H9 (cell line): ENCODE measurements at regions not wholly inside any gene's neighbourhood (a gene's known extent, or its start where the extent isn't known, plus 50 kb on each side); places are given as distances from the start of the nearest gene placed in this dataset.
A peak's percentile ranks its signal among the peaks of the same experiment; 100 is the strongest.

ENCODE experiments used
- DNase-seq: peaks from one replicate; pipeline ENCODE4 v3.0.0-alpha.2; 2017
- H2AFZ ChIP-seq: one replicate; pipeline ENCODE4 v1.6.1; 2013; ENCODE audit warnings: mild to moderate bottlenecking, low read length, control low read depth, moderate library complexity
- H2AK5ac ChIP-seq: 2 replicates; pipeline ENCODE4 v1.6.1; 2013; ENCODE audit warnings: low read length, control low read depth, mixed read lengths; ENCODE audit not compliant: insufficient read length
- H2BK120ac ChIP-seq: one replicate; pipeline ENCODE4 v1.6.1; 2013; ENCODE audit warnings: low read depth, mild to moderate bottlenecking, low read length, control low read depth, inconsistent platforms; ENCODE audit not compliant: poor library complexity, severe bottlenecking
- H2BK12ac ChIP-seq: 2 replicates; pipeline ENCODE4 v1.6.1; 2013; ENCODE audit warnings: low read length, control low read depth, mixed read lengths, low read depth; ENCODE audit not compliant: insufficient read length
- H2BK15ac ChIP-seq: 2 replicates; pipeline ENCODE4 v1.6.1; 2013; ENCODE audit warnings: low read depth, low read length, control low read depth
- H2BK20ac ChIP-seq: one replicate; pipeline ENCODE4 v1.6.1; 2013; ENCODE audit warnings: low read depth, mild to moderate bottlenecking, low read length, control low read depth, inconsistent platforms; ENCODE audit not compliant: poor library complexity, severe bottlenecking
- H2BK5ac ChIP-seq: 2 replicates; pipeline ENCODE4 v1.6.1; 2013; ENCODE audit warnings: low read length, control low read depth, mixed read lengths; ENCODE audit not compliant: insufficient read length
- H3K14ac ChIP-seq: 2 replicates; pipeline ENCODE4 v1.6.1; 2013; ENCODE audit warnings: low read length, control low read depth; ENCODE audit not compliant: insufficient read depth
- H3K18ac ChIP-seq: 2 replicates; pipeline ENCODE4 v1.6.1; 2013; ENCODE audit warnings: low read depth, mild to moderate bottlenecking, mixed read lengths, low read length, control low read depth; ENCODE audit not compliant: insufficient read length
- H3K23ac ChIP-seq: 2 replicates; pipeline ENCODE4 v1.6.1; 2013; ENCODE audit warnings: low read length, control low read depth, mixed read lengths, low read depth; ENCODE audit not compliant: insufficient read length
- H3K23me2 ChIP-seq: 2 replicates; pipeline ENCODE4 v1.6.1; 2013; ENCODE audit warnings: low read depth, mild to moderate bottlenecking, mixed read lengths, low read length, control low read depth; ENCODE audit not compliant: insufficient read length, poor library complexity, severe bottlenecking
- H3K27ac ChIP-seq: 2 replicates; pipeline ENCODE4 v1.5.1; 2013; ENCODE audit warnings: low read length, control low read depth, mixed read lengths, low read depth; ENCODE audit not compliant: insufficient read length
- H3K27me3 ChIP-seq: 2 replicates; pipeline ENCODE4 v1.6.1; 2013; ENCODE audit warnings: low read length, control low read depth, inconsistent platforms; ENCODE audit not compliant: insufficient read depth
- H3K4ac ChIP-seq: 2 replicates; pipeline ENCODE4 v1.6.1; 2013; ENCODE audit warnings: low read depth, mild to moderate bottlenecking, control low read depth, inconsistent platforms, low read length, moderate library complexity
- H3K4me1 ChIP-seq: 2 replicates; pipeline ENCODE4 v1.6.1; 2013; ENCODE audit warnings: low read length, control low read depth, inconsistent platforms; ENCODE audit not compliant: insufficient read depth
- H3K4me2 ChIP-seq: 2 replicates; pipeline ENCODE4 v1.6.1; 2013; ENCODE audit warnings: low read length, control low read depth, mixed read lengths; ENCODE audit not compliant: insufficient read length, insufficient read depth
- H3K56ac ChIP-seq: 2 replicates; pipeline ENCODE4 v1.6.1; 2013; ENCODE audit warnings: low read depth, mild to moderate bottlenecking, mixed read lengths, low read length, control low read depth; ENCODE audit not compliant: insufficient read length
- H3K79me1 ChIP-seq: 2 replicates; pipeline ENCODE4 v1.6.1; 2013; ENCODE audit warnings: low read depth, mild to moderate bottlenecking, moderate library complexity, low read length, control low read depth, inconsistent platforms; ENCODE audit not compliant: insufficient read depth, poor library complexity, severe bottlenecking
- H3K79me2 ChIP-seq: 2 replicates; pipeline ENCODE4 v1.6.1; 2013; ENCODE audit warnings: low read length, control low read depth, inconsistent platforms; ENCODE audit not compliant: insufficient read depth
- H3K9ac ChIP-seq: 2 replicates; pipeline ENCODE4 v1.6.1; 2013; ENCODE audit warnings: low read length, control low read depth, mixed read lengths; ENCODE audit not compliant: insufficient read length; ENCODE audit errors: extremely low read depth
- H3K9me3 ChIP-seq: one replicate; pipeline ENCODE4 v1.6.1; 2013; ENCODE audit warnings: low read depth, low read length, inconsistent platforms; ENCODE audit not compliant: control insufficient read depth
- H3T11ph ChIP-seq: one replicate; pipeline ENCODE4 v1.6.1; 2013; ENCODE audit warnings: mild to moderate bottlenecking, low read length, control low read depth, inconsistent platforms
- H4K20me1 ChIP-seq: one replicate; pipeline ENCODE4 v1.6.1; 2013; ENCODE audit not compliant: control insufficient read depth, insufficient read length, insufficient read depth
- H4K5ac ChIP-seq: 2 replicates; pipeline ENCODE4 v1.6.1; 2013; ENCODE audit warnings: low read depth, mild to moderate bottlenecking, mixed read lengths, low read length, control low read depth; ENCODE audit not compliant: insufficient read length
- H4K8ac ChIP-seq: replicated peaks from 2 replicates; pipeline ENCODE4 v1.6.1; 2013; ENCODE audit warnings: low read length, control low read depth, mixed read lengths, low read depth; ENCODE audit not compliant: insufficient read length
- H4K91ac ChIP-seq: 2 replicates; pipeline ENCODE4 v1.6.1; 2013; ENCODE audit warnings: low read depth, mild to moderate bottlenecking, moderate library complexity, mixed read lengths, low read length, control low read depth; ENCODE audit not compliant: insufficient read length
- H3K27ac Mint-ChIP-seq, 3 experiments: 2 replicates in 2 of 3; 3 replicates in 1 of 3; pipeline ENCODE4 v1.8.0; 2020 to 2021; ENCODE audit warnings: mixed read lengths in 3 of 3, mild to moderate bottlenecking in 1 of 3, moderate library complexity in 1 of 3
- H3K27me3 Mint-ChIP-seq: 2 replicates; pipeline ENCODE4 v1.8.0; 2021; ENCODE audit warnings: low read depth, mild to moderate bottlenecking, moderate library complexity, mixed read lengths
- H3K36me3 Mint-ChIP-seq, 3 experiments: 2 replicates in 2 of 3; 3 replicates in 1 of 3; pipeline ENCODE4 v1.8.0; 2020 to 2021; ENCODE audit warnings: low read depth in 3 of 3, mixed read lengths in 3 of 3; ENCODE audit not compliant: insufficient read depth in 1 of 3
- H3K4me1 Mint-ChIP-seq, 2 experiments: 2 replicates each; pipeline ENCODE4 v1.8.0; 2020; ENCODE audit warnings: mixed read lengths in 2 of 2
- H3K4me3 Mint-ChIP-seq, 2 experiments: 2 replicates in 1 of 2; 3 replicates in 1 of 2; pipeline ENCODE4 v1.8.0; 2020 to 2021; ENCODE audit warnings: mild to moderate bottlenecking in 2 of 2, mixed read lengths in 2 of 2, moderate library complexity in 1 of 2
- H3K9me3 Mint-ChIP-seq, 2 experiments: 2 replicates in 1 of 2; 3 replicates in 1 of 2; pipeline ENCODE4 v1.8.0; 2020; ENCODE audit warnings: mild to moderate bottlenecking in 2 of 2, mixed read lengths in 2 of 2, moderate library complexity in 1 of 2
- WGBS: extraction: QIAGEN DNeasy Blood & Tissue Kit; methylation state at CpG from one replicate; pipeline ENCODE4 v1.1.7; 2013; ENCODE audit warnings: missing lambda C conversion rate, low lambda C conversion rate, mixed read lengths; ENCODE audit not compliant: insufficient read length; ENCODE audit errors: extremely low coverage; 5-methylcytosine and 5-hydroxymethylcytosine counted together
- TF ChIP-seq, protein P1 (sequence below): fragments of 200-600 bp; sonication (generic); conservative IDR thresholded peaks from 3 replicates; pipeline ENCODE4 v1.8.0; 2021; ENCODE audit warnings: antibody characterized with exemption, mild to moderate bottlenecking

DNA sequence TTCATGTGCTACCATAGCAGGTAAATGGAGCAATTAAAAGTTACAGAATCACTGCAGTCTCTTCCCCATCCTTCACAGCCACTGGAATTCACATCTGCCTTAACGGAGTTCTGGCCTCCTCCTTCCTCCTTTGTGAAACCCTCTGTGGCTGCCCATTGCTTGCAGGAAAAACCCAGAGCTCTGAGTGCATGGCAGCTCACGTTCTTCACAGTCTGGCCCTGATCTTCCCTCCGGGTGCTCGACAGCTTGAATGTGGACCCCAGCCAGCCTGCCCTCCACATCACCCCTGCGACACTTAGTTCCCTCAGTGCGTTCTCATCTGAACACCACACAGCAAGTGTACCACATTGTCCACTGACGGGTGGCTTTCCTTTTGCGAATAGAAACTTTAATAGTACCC lies 63.2 kb upstream of the RUFY1 start:
- Histone ChIP-seq H3K4me1 (no peaks in the 10 kb centered on the region), H3K23me2 (no peaks in the 10 kb centered on the region), H3K23ac (no peak overlapping the region), H2BK120ac (no peak overlapping the region), H2BK15ac (no peak overlapping the region), H3T11ph (no peak overlapping the region), H2AK5ac (no peak overlapping the region), H2BK5ac (no peak overlapping the region), H3K27ac (no peak overlapping the region), H2BK20ac (no peak overlapping the region), H2BK12ac (no peak overlapping the region), H3K18ac (no peak overlapping the region), H3K56ac (no peak overlapping the region), H3K9me3 (no peaks in the 10 kb centered on the region), H3K14ac (no peak overlapping the region), H3K4me2 (no peak overlapping the region), H3K79me2 (no peaks in the 10 kb centered on the region), H2AFZ (no peak overlapping the region), H3K79me1 (no peaks in the 10 kb centered on the region), H4K91ac (no peak overlapping the region), H3K9ac (no peak overlapping the region), H4K20me1 (no peaks in the 10 kb centered on the region), H3K27me3 (no peaks in the 10 kb centered on the region), H3K4ac (no peak overlapping the region), H4K8ac (no peak overlapping the region), H4K5ac (no peak overlapping the region)
- no peak for DNase-seq
- Mint-ChIP-seq H3K27ac (0 out of 7 replicates have a peak overlapping the region, but pooled peaks of 1 of the 3 experiments have one; percentile 7), H3K4me3 (no peak overlapping the region), H3K36me3 (peaks cover 0 to 1% (median 0%) of the 10 kb centered on the region in 3 experiments; a peak in 3 of 7 replicates), H3K4me1 (peaks cover 0 to 5% of the 10 kb centered on the region in 2 experiments; a peak in 1 of 4 replicates), H3K27me3 (peaks cover 4% of the 10 kb centered on the region), H3K9me3 (peaks cover 3 to 8% of the 10 kb centered on the region in 2 experiments)
- TF ChIP-seq, protein P1, sequence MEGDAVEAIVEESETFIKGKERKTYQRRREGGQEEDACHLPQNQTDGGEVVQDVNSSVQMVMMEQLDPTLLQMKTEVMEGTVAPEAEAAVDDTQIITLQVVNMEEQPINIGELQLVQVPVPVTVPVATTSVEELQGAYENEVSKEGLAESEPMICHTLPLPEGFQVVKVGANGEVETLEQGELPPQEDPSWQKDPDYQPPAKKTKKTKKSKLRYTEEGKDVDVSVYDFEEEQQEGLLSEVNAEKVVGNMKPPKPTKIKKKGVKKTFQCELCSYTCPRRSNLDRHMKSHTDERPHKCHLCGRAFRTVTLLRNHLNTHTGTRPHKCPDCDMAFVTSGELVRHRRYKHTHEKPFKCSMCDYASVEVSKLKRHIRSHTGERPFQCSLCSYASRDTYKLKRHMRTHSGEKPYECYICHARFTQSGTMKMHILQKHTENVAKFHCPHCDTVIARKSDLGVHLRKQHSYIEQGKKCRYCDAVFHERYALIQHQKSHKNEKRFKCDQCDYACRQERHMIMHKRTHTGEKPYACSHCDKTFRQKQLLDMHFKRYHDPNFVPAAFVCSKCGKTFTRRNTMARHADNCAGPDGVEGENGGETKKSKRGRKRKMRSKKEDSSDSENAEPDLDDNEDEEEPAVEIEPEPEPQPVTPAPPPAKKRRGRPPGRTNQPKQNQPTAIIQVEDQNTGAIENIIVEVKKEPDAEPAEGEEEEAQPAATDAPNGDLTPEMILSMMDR = no peak
- WGBS = no CpG with 5 or more reads among the region's 8 CpGs
